SK-N-SH (cell line): ENCODE measurements at regions not wholly inside any gene's neighbourhood (a gene's known extent, or its start where the extent isn't known, plus 50 kb on each side); places are given as distances from the start of the nearest gene placed in this dataset.

ENCODE experiments used
- CTCF ChIA-PET: fragments of 300-600, 350-600 bp; formaldehyde crosslinking; extraction: SDS; loops from one replicate; lab custom pipeline; 2021; lab: Yijun Ruan, JAX
- POLR2A ChIA-PET: fragments of 350-600 bp; sonication (Branson Sonifier 250); formaldehyde crosslinking; extraction: SDS; loops from one replicate; lab custom pipeline; 2020; ENCODE audit warnings: antibody characterized with exemption, inconsistent platforms; lab: Yijun Ruan, JAX
- DNase-seq: peaks from one replicate; pipeline ENCODE4 v3.0.0; 2012
- H2AFZ ChIP-seq: fragments of 200-600 bp; sonication (generic); 2 replicates; pipeline ENCODE4 v1.8.1; 2016; ENCODE audit warnings: antibody characterized with exemption, mild to moderate bottlenecking, low read depth
- H3F3A ChIP-seq: fragments of 200-600 bp; sonication (generic); replicated peaks from 2 replicates; pipeline ENCODE3; 2016; ENCODE audit warnings: antibody characterized with exemption, mild to moderate bottlenecking; ENCODE audit not compliant: insufficient read depth
- H3K27ac ChIP-seq, 2 experiments: fragments of 200-500 bp in 1 of 2; fragments of 200-600 bp in 1 of 2; sonication (Bioruptor generic) in 1 of 2; sonication (generic), shearing (Covaris generic) in 1 of 2; 2 replicates each; pipeline versions ENCODE4 v1.5.1 to v1.6.1; 2014 to 2016; ENCODE audit warnings: low read depth in 2 of 2, inconsistent platforms in 1 of 2, low read length in 1 of 2, mild to moderate bottlenecking in 1 of 2, mixed read lengths in 1 of 2
- H3K27me3 ChIP-seq: fragments of 200-600 bp; sonication (generic), shearing (Covaris generic); 2 replicates; pipeline ENCODE4 v1.6.1; 2016; ENCODE audit warnings: mixed run types; ENCODE audit not compliant: insufficient read depth
- H3K36me3 ChIP-seq, 2 experiments: fragments of 200-500 bp in 1 of 2; fragments of 200-600 bp in 1 of 2; sonication (Bioruptor generic) in 1 of 2; sonication (generic) in 1 of 2; replicated peaks in 1 of 2; 2 replicates each; pipeline versions ENCODE3 to v1.5.1; 2014 to 2016; ENCODE audit warnings: low read length in 1 of 2, mild to moderate bottlenecking in 1 of 2; ENCODE audit not compliant: insufficient read depth in 2 of 2, control insufficient read depth in 1 of 2
- H3K4me1 ChIP-seq, 2 experiments: fragments of 200-500 bp in 1 of 2; fragments of 200-600 bp in 1 of 2; sonication (Bioruptor generic) in 1 of 2; sonication (generic), shearing (Covaris generic) in 1 of 2; 2 replicates each; pipeline versions ENCODE4 v1.5.1 to v1.6.1; 2014 to 2016; ENCODE audit warnings: low read depth in 1 of 2, low read length in 1 of 2, mixed run types in 1 of 2; ENCODE audit not compliant: insufficient read depth in 2 of 2, control insufficient read depth in 1 of 2
- H3K4me2 ChIP-seq: fragments of 200-600 bp; sonication (generic), shearing (Covaris generic); 2 replicates; pipeline ENCODE4 v1.6.1; 2017; ENCODE audit warnings: mixed run types
- H3K4me3 ChIP-seq, 2 experiments: fragments of 200-500 bp in 1 of 2; fragments of 200-600 bp in 1 of 2; sonication (Bioruptor generic) in 1 of 2; sonication (generic), shearing (Covaris generic) in 1 of 2; 2 replicates each; pipeline versions ENCODE4 v1.5.1 to v1.8.1; 2014 to 2016; ENCODE audit warnings: low read depth in 2 of 2, inconsistent platforms in 1 of 2, low read length in 1 of 2, mild to moderate bottlenecking in 1 of 2, mixed read lengths in 1 of 2, moderate library complexity in 1 of 2
- H3K79me2 ChIP-seq: fragments of 200-600 bp; sonication (generic); 2 replicates; pipeline ENCODE4 v1.8.1; 2017; ENCODE audit warnings: mild to moderate bottlenecking; ENCODE audit not compliant: insufficient read depth
- H3K9ac ChIP-seq: fragments of 200-600 bp; sonication (generic); 2 replicates; pipeline ENCODE4 v1.6.1; 2017; ENCODE audit warnings: mixed run types
- H3K9me2 ChIP-seq: fragments of 200-600 bp; sonication (generic); 2 replicates; pipeline ENCODE4 v1.6.1; 2017; ENCODE audit warnings: mixed run types
- H3K9me3 ChIP-seq: fragments of 200-600 bp; sonication (generic); 2 replicates; pipeline ENCODE4 v1.6.1; 2017; ENCODE audit warnings: mixed run types, mild to moderate bottlenecking, moderate library complexity
- H4K20me1 ChIP-seq: fragments of 200-600 bp; sonication (generic); 2 replicates; pipeline ENCODE4 v1.6.1; 2017; ENCODE audit warnings: mild to moderate bottlenecking, mixed run types; ENCODE audit not compliant: insufficient read depth
- CHD2 ChIP-seq: fragments of 150-350 bp; IDR thresholded peaks from 2 replicates; pipeline ENCODE4 v1.6.1; 2018; ENCODE audit warnings: low read length; ENCODE audit not compliant: partially characterized antibody
- ELF1 ChIP-seq: IDR thresholded peaks from 2 replicates; pipeline ENCODE4 v1.4.0; 2012
- EZH2phosphoT487 ChIP-seq: fragments of 200-600 bp; sonication (generic); IDR thresholded peaks from 2 replicates; pipeline ENCODE4 v1.6.1; 2017; ENCODE audit warnings: low read depth, mixed run types, mild to moderate bottlenecking, antibody characterized with exemption, moderate library complexity, borderline replicate concordance
- FOXJ3 ChIP-seq: sonication (generic); formaldehyde crosslinking; IDR thresholded peaks from 2 replicates; pipeline ENCODE4 v1.5.1; 2020; ENCODE audit warnings: mild to moderate bottlenecking, missing genetic modification reagents
- MXI1 ChIP-seq: IDR thresholded peaks from 2 replicates; pipeline ENCODE4 v1.6.1; 2012; ENCODE audit warnings: mild to moderate bottlenecking, low read depth, low read length, improper control_type of control experiment
- NRF1 ChIP-seq: IDR thresholded peaks from 2 replicates; pipeline ENCODE4 v1.6.1; 2012; ENCODE audit warnings: low read depth, mild to moderate bottlenecking, low read length
- SIN3A ChIP-seq: IDR thresholded peaks from 2 replicates; pipeline ENCODE4 v1.6.1; 2012; ENCODE audit warnings: low read depth, mild to moderate bottlenecking, low read length, moderate library complexity, borderline replicate concordance
- TAF1 ChIP-seq: IDR thresholded peaks from 2 replicates; pipeline ENCODE4 v1.6.1; 2012; ENCODE audit warnings: low read depth, mild to moderate bottlenecking, low read length, moderate library complexity, borderline replicate concordance
- TEAD4 ChIP-seq: IDR thresholded peaks from 2 replicates; pipeline ENCODE4 v1.4.0; 2012; ENCODE audit warnings: mild to moderate bottlenecking, borderline replicate concordance; ENCODE audit not compliant: insufficient read depth
- WGBS: methylation state at CpG from one replicate; pipeline ENCODE4 v1.1.6; 2017; ENCODE audit warnings: low lambda C conversion rate; 5-methylcytosine and 5-hydroxymethylcytosine counted together
- TF ChIP-seq, protein P1 (sequence below): fragments of 150-350 bp; IDR thresholded peaks from 2 replicates; pipeline ENCODE4 v1.6.1; 2016; ENCODE audit warnings: mild to moderate bottlenecking, low read depth, low read length
- TF ChIP-seq, protein P2 (sequence below): IDR thresholded peaks from 2 replicates; pipeline ENCODE4; 2012
- TF ChIP-seq, protein P3 (sequence below): IDR thresholded peaks from 2 replicates; pipeline ENCODE4 v1.4.0; 2012; ENCODE audit warnings: low read depth, borderline replicate concordance
- TF ChIP-seq, protein P4 (sequence below): fragments of 200-600 bp; sonication (generic); IDR thresholded peaks from 2 replicates; pipeline ENCODE4 v1.6.1; 2017; ENCODE audit warnings: antibody characterized with exemption, mild to moderate bottlenecking, moderate library complexity

DNA sequence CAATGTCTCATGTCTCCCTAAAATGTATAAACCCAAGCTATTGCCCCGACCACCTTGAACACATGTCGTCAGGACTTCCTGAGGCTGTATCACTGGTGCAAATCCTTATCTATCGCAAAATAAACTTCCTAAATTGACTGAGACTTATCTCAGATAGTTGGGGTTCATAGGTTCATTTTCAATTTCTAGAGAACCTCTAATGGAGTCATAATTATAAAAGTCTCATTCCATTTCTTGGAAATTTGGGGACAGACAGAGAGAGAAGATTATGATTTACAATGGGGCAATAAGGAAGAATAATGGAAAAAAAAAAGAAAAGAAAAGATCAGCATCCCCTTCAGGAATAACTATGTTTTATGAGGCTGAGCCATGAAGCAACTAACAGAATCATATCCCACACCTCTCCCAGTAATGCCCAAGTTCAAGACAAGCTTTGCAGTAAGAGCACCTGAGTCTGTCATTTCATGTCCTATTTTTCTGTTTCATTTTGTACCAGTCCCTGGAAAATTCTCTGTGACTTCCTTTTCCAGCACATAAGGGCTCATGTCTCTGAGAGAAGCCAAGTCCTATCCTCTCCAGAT, 70.0 kb upstream of the ETS2 start:
- CTCF ChIA-PET: interaction anchor here (0.6 to 6.1 kb wide), 7 partner anchors 10 to 403 kb away, joined by 3 to 104 read pairs (median 3); partner anchors contain the start of gene ETS2
- POLR2A ChIA-PET: no interaction called here
- 100% methylated on average over 3 of the region's 3 CpGs for WGBS
- Histone ChIP-seq H2AFZ (no peak overlapping the region), H3K4me3 (no peak overlapping the region), H3K36me3 (no peaks in the 10 kb centered on the region), H3K4me2 (no peak overlapping the region), H3F3A (no peaks in the 10 kb centered on the region), H3K9me3 (no peaks in the 10 kb centered on the region), H3K27ac (no peak overlapping the region), H4K20me1 (no peaks in the 10 kb centered on the region), H3K79me2 (no peaks in the 10 kb centered on the region; the same call in 1 of the 2 replicates)
- DNase-seq: no peak
- TF ChIP-seq ELF1 (no peak), CHD2 (no peak), SIN3A (no peak), FOXJ3 (CRISPR knock-in tag) (no peak), TEAD4 (no peak), MXI1 (no peak), TAF1 (no peak)
- TF ChIP-seq, protein P1, sequence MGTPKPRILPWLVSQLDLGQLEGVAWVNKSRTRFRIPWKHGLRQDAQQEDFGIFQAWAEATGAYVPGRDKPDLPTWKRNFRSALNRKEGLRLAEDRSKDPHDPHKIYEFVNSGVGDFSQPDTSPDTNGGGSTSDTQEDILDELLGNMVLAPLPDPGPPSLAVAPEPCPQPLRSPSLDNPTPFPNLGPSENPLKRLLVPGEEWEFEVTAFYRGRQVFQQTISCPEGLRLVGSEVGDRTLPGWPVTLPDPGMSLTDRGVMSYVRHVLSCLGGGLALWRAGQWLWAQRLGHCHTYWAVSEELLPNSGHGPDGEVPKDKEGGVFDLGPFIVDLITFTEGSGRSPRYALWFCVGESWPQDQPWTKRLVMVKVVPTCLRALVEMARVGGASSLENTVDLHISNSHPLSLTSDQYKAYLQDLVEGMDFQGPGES: no peak
- TF ChIP-seq, protein P2, sequence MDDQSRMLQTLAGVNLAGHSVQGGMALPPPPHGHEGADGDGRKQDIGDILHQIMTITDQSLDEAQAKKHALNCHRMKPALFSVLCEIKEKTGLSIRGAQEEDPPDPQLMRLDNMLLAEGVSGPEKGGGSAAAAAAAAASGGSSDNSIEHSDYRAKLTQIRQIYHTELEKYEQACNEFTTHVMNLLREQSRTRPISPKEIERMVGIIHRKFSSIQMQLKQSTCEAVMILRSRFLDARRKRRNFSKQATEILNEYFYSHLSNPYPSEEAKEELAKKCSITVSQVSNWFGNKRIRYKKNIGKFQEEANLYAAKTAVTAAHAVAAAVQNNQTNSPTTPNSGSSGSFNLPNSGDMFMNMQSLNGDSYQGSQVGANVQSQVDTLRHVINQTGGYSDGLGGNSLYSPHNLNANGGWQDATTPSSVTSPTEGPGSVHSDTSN: no peak
- TF ChIP-seq, protein P3, sequence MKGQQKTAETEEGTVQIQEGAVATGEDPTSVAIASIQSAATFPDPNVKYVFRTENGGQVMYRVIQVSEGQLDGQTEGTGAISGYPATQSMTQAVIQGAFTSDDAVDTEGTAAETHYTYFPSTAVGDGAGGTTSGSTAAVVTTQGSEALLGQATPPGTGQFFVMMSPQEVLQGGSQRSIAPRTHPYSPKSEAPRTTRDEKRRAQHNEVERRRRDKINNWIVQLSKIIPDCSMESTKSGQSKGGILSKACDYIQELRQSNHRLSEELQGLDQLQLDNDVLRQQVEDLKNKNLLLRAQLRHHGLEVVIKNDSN: no peak
- TF ChIP-seq, protein P4, sequence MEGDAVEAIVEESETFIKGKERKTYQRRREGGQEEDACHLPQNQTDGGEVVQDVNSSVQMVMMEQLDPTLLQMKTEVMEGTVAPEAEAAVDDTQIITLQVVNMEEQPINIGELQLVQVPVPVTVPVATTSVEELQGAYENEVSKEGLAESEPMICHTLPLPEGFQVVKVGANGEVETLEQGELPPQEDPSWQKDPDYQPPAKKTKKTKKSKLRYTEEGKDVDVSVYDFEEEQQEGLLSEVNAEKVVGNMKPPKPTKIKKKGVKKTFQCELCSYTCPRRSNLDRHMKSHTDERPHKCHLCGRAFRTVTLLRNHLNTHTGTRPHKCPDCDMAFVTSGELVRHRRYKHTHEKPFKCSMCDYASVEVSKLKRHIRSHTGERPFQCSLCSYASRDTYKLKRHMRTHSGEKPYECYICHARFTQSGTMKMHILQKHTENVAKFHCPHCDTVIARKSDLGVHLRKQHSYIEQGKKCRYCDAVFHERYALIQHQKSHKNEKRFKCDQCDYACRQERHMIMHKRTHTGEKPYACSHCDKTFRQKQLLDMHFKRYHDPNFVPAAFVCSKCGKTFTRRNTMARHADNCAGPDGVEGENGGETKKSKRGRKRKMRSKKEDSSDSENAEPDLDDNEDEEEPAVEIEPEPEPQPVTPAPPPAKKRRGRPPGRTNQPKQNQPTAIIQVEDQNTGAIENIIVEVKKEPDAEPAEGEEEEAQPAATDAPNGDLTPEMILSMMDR: no peak
- TF ChIP-seq, all 33 proteins: peak for 0
- Histone ChIP-seq H3K9ac (no peak overlapping the region), H3K9me2 (no peaks in the 10 kb centered on the region), H3K4me1 (peaks cover 5 to 8% of the 10 kb centered on the region in 2 experiments; a peak in 3 of 4 replicates), H3K27me3 (no peaks in the 10 kb centered on the region)

DNA sequence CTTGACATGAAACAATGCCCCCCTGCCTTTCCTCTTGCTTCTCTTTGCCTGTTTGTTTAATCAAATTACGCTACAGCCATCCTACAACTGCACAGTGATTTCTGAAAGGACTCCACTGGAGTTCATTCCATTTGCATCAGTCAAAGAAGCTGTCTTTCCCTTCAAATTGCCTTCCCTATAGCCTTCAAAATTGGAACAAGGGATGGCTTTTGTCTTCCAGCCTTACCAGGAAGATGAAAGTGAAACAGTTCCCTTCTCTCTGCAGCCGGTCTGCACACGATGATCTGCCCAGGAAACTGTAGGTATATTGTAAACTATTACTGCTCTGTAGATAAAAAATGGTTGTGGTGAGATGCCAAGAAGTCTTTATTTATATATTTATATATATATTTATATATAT, 65.6 kb upstream of the ETS2 start:
- Histone ChIP-seq H3K27ac (no peak overlapping the region), H3K9ac (no peak overlapping the region), H3K4me1 (peaks cover 0 to 7% of the 10 kb centered on the region in 2 experiments; a peak in 3 of 4 replicates), H3K4me2 (no peak overlapping the region), H3K79me2 (no peaks in the 10 kb centered on the region; the same call in 1 of the 2 replicates), H3K9me2 (no peaks in the 10 kb centered on the region), H3K4me3 (no peak overlapping the region), H3K9me3 (no peaks in the 10 kb centered on the region), H3F3A (no peaks in the 10 kb centered on the region), H3K36me3 (no peaks in the 10 kb centered on the region)
- POLR2A ChIA-PET: no interaction called here
- 88% methylated on average over 3 of the region's 3 CpGs for WGBS
- TF ChIP-seq TEAD4 (no peak), EZH2phosphoT487 (no peak), NRF1 (no peak)
- TF ChIP-seq, protein P4: no peak
- TF ChIP-seq, all 33 proteins: peak for 0
- H3K27me3 ChIP-seq: no peaks in the 10 kb centered on the region
- H2AFZ ChIP-seq: peak overlapping the region; percentile 56
- CTCF ChIA-PET: no interaction called here
- no peak for DNase-seq
- no peaks in the 10 kb centered on the region for H4K20me1 ChIP-seq
